ENCODE measurements at regions not wholly inside any gene's neighbourhood (a gene's known extent, or its start where the extent isn't known, plus 50 kb on each side); places are given as distances from the start of the nearest gene placed in this dataset.

DNA sequence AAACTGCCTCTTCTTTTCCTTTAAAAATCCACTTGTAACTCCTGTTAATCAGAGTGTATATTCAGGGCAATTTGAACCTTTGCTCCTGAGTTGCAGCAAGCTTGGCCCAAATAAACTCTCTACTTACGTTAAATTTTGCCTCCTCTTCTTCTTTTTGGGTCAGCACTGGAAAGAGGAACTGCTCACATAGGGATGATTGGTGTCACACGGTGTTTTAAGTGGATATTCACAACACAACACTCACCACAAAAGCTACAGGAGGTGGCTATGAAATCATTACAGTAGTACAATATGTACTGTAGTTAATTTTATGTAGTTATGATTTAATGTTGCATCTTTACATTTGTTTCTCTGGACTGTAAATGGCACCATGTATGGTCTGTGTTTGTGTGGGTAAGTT is 96.8 kb upstream of the DOCK9 start:
- Histone ChIP-seq H3K27ac (ENCODE audit: insufficient read depth, low read length) (no peak overlapping the region), H4K91ac (ENCODE audit: insufficient read depth, low read depth, low read length) (no peak overlapping the region), H3K36me3 (ENCODE audit: control insufficient read depth, insufficient read depth, low read length) (no peaks in the 10 kb centered on the region), H3K4me1 (ENCODE audit: control insufficient read depth, insufficient read depth, low read length) (no peaks in the 10 kb centered on the region), H4K5ac (ENCODE audit: low read depth, low read length) (no peak overlapping the region), H2BK5ac (ENCODE audit: low read depth, low read length, poor library complexity, severe bottlenecking) (no peak overlapping the region), H3K4me2 (ENCODE audit: low read depth, low read length) (no peak overlapping the region), H3K4ac (ENCODE audit: low read depth, low read length) (no peak overlapping the region), H2BK15ac (ENCODE audit: low read depth, low read length) (no peak overlapping the region), H3K18ac (ENCODE audit: low read depth, low read length) (no peak overlapping the region), H3K14ac (replicated peaks; ENCODE audit: low read depth, low read length) (no peak overlapping the region), H4K8ac (ENCODE audit: low read depth in 2 of 2, low read length in 2 of 2) (no peak overlapping the region), H2AFZ (replicated peaks; ENCODE audit: low read length, poor library complexity) (no peak overlapping the region), H2BK20ac (ENCODE audit: low read depth, low read length) (no peak overlapping the region), H2AK5ac (ENCODE audit: low read depth, low read length) (no peak overlapping the region), H3K79me1 (ENCODE audit: low read depth in 1 of 2, low read length in 2 of 2) (peaks cover 0 to 7% of the 10 kb centered on the region in 2 experiments; a peak in 2 of 4 replicates), H4K20me1 (ENCODE audit: insufficient read depth, low read length) (no peaks in the 10 kb centered on the region), H3K9ac (ENCODE audit: low read depth, low read length) (no peak overlapping the region), H3K9me1 (ENCODE audit: insufficient read depth, low read length) (no peaks in the 10 kb centered on the region), H3K56ac (ENCODE audit: extremely low read depth, insufficient read depth, low read length) (no peak overlapping the region), H3K23ac (ENCODE audit: low read depth, low read length) (no peak overlapping the region), H3K9me3 (ENCODE audit: control insufficient read depth, insufficient read depth, low read length) (peaks cover 9% of the 10 kb centered on the region), H3K4me3 (ENCODE audit: insufficient read depth, low read depth, low read length) (no peak overlapping the region), H2BK120ac (ENCODE audit: low read depth, low read length) (no peak overlapping the region), H2AK9ac (replicated peaks; ENCODE audit: low read depth, low read length, poor library complexity) (no peak overlapping the region), H3K27me3 (ENCODE audit: control insufficient read depth, insufficient read depth, low read length) (no peaks in the 10 kb centered on the region; the same call in 1 of the 2 replicates)
- TF ChIP-seq RFX5 (IDR thresholded peaks at IDR 0.05; ENCODE audit: low read depth, low read length) = no peak
- CTCF ChIA-PET = no interaction called here
- BruUV-seq (replicated peaks) = no TSS peak
- dilution Hi-C loops (cut with HindIII; ENCODE audit: low sequenced_read_pairs, unreplicated experiment) = no loop called here
- POLR2A ChIA-PET (ENCODE audit: unreplicated experiment) = no interaction called here
- ATAC-seq (ENCODE audit: low read depth) (no peak), DNase-seq (no peak)
- intact Hi-C loops (cut with micrococcal nuclease) = no loop called here
- in situ Hi-C loops (cut with MboI; ENCODE audit: low sequenced_read_pairs) = no loop called here
- no CpG with 5 or more reads among the region's 2 CpGs for whole genome bisulfite sequencing, 2 experiments (ENCODE audit: extremely low coverage in 2 of 2, insufficient read length in 1 of 2)
